ENCODE measurements at regions not wholly inside any gene's neighbourhood (a gene's known extent, or its start where the extent isn't known, plus 50 kb on each side); places are given as distances from the start of the nearest gene placed in this dataset.
"Not testable (repeated sequence)": the region's sequence is repeated elsewhere in the genome, so short reads cannot be mapped to it uniquely, and the experiment has no call there.

DNA sequence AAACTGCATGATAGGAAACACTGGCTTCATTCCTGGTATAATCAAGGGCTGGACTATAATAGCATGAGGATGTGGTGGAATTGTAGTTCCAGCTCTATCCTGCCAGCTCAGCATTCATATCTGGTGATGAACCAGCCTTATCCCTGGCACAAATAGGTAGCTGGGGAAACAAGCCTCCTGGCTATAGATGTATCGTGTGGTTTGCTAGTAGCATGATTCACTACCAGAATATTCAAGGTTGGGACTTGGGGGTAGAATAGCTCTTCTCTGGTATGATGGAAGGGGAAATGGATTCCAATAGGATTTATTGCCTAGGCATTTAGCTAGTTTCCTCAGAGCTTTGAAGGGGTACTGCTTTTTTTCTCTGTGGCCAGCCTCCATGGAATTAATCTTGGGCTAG is 532.8 kb downstream of the FBXO15 start:
- no peak for DNase-seq

DNA sequence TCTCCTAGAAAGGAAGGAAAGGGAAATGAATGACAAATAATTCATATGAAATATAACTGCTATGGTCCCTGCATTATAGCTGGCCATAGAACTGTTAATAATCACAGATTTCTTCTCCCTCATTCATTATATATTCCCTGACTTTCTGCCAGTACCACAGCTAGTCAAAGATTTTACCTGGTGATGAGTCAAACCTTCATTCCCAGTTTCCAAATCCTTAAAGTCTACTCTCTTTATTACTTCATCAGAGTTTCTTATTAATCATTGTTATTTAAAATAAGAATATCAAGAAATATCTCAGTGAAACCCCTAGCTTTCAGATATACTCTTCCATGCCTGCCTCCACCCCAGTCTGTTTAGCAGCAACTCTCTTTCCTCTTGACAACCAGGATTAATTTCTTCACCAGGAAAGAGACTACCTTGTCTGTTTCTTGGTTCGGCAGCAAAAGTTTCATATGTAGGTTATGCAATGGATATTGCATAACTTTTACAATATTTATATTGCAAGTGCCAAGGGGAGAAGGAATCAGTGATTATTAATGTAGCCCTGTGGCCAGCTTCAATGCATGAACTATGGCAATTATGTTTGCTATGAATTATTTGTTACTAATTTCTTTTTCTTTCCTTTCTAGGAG is 533.8 kb downstream of the FBXO15 start:
- no peak for DNase-seq

GRCh38 chr18:73597832-73598615 is 549.6 kb downstream of the FBXO15 start:
- no peak for DNase-seq

DNA sequence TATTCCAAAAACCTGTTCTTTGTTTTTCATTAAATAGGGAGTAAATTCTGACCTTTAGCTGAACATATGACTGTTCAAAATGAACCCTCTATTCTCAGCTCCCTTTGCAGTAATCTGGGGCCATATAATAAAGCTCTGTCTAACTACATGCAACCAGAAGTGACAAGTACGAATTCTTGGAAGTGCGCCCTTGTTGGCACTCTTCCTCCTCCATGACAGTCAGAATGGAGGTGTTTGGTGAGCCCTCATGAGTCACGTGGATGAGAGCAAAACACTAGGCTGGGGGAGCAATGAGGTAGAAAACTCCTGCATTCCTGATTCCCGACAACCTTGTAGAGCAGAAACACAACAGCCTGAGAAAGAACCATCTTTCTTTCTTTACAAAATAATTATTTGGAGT is 552.9 kb downstream of the FBXO15 start:
- no peak for DNase-seq

DNA sequence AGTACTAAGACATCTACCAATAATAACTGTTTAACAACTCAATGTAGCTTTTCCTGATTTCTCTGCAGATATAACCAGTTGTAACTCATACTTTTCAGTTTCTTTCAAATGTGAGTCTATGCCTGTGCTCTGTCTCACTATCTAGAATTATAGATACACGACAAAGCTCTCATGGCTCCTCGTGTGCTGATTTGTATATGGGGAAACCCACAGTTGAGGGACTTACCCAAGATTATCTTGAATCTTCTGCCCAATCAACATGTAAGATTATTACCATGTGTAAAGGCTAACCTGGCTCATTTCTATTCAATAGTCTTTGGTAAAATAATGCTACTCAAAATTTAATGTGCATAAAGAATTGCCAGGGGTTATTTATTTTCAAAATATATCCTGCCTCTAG is 554.4 kb downstream of the FBXO15 start:
- DNase-seq: no peak

- DNase-seq: no peak
Observed at GRCh38 chr18:73590950-73591349, 556.7 kb downstream of the FBXO15 start.

GRCh38 chr18:73579698-73580097 is 567.9 kb downstream of the FBXO15 start:
- DNase-seq: no peak

GRCh38 chr18:73577365-73577764 is 570.3 kb downstream of the FBXO15 start:
- no peak for DNase-seq

DNA sequence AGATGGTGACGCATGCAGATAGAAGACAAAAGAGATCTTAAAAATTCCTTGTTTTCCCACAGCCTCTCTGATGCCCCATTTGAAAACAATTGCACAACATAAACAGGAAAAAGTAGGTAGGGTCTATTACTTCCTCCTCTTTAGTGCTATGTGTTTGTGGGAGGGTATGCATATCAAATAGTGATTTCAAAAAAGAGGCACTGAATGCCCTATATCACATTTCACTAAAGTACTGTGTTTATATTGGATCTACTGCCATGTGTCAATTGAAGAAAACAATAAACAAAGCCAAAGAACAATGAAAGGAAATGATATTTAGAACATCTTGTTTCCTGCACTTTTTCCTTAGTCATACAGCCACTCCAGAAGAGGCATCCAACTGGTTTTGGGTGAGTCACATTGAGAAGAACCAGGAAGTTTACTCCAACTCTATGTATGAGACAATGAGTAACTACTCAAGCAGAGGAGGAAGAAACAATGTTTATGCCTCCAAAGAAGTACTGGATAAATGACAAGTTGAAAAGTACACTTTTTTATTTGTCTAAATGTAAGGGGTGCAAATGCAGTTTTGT is 583.6 kb downstream of the FBXO15 start:
- no peak for DNase-seq

DNA sequence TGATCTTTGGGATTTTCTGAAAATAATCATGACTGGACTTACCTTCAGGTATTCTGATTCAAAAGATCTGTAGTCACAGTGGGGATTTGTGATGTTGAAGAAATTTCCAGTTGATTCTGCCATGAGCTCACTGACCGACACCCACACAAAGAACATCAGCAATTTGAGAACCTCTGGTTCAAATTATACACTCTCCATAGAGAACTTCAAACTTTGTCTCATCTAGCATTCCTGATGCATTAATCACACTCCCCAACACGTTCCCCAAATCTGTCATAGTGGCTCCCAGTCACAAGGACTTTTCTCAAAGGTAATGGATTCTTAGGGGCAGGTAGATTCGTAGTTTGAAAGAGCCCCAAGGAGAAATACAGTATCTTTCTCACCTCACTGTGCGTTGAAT is 584.3 kb downstream of the FBXO15 start:
- DNase-seq: no peak

- no peak for DNase-seq
Observed at GRCh38 chr18:73556904-73557303, 590.7 kb downstream of the FBXO15 start.

- no peak for DNase-seq
Observed at GRCh38 chr18:73552171-73552570, 595.5 kb downstream of the FBXO15 start.

- DNase-seq: no peak
Observed at GRCh38 chr18:73551211-73551610, 596.4 kb downstream of the FBXO15 start.

DNA sequence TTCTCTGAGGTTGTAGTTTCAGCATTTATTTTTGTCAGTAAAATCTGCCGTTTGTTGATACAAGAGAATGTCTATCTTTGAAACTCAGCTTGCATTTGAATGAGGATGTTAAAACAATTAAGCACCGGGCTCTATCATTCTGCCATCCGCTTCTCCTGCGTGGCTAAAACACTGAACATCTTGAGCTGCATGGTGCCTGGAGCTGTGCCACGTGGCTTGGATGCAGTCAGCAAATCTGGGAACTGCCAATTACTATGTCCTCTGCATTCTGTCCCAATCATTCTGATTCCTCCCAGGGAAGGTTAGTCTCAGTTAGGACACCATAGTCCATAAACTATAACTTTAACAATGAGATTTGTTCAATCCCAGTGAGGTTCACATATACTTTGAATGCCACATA is 598.4 kb downstream of the FBXO15 start:
- no peak for DNase-seq

GRCh38 chr18:73545472-73545871 is 602.2 kb downstream of the FBXO15 start:
- DNase-seq: no peak

GRCh38 chr18:73544617-73545016 is 603.0 kb downstream of the FBXO15 start:
- DNase-seq: no peak

GRCh38 chr18:73544032-73544431 is 603.6 kb downstream of the FBXO15 start:
- DNase-seq: no peak

GRCh38 chr18:73535990-73536389 is 611.6 kb downstream of the FBXO15 start:
- no peak for DNase-seq

GRCh38 chr18:73535189-73535588 is 612.4 kb downstream of the FBXO15 start:
- no peak for DNase-seq

GRCh38 chr18:73531601-73532000 is 616.0 kb downstream of the FBXO15 start:
- no peak for DNase-seq

DNA sequence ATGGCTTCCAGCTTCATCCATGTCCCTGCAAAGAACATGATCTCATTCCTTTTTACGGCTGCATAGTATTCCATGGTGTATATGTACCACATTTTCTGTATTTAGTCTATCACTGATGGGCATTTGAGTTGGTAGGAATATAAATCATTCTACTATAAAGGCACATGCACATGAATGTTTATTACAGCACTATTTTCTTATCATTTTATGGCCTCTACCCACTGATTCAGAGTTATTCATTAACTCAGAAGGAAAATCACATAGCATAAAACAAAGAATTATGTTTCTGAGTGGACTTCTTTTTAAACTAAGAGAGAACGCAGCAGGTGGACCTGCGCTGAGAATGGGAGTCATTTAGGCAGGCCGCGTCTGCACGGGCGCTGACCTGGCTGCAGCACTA is 619.6 kb downstream of the FBXO15 start:
- no peak for DNase-seq

GRCh38 chr18:73520229-73520628 is 627.4 kb downstream of the FBXO15 start:
- DNase-seq: no peak

DNA sequence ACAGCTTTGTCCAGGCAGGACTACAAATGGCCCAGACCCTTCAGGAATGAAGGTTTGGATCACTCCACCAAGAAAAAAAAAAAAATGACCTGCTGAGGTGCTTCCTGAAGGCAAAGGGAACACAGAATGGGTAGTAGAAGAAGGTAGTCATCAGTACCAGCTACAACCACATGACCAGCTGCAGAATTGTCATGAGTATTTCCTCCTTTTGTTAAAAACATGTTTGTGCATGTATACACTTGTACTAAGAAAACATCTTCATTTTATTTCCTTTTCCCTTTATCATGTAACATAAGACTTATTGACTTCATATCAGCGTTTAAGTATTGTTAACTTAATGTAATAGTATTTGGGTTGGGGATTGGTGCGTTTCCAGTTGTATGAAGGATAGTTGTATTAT is 631.6 kb downstream of the FBXO15 start:
- not testable (repeated sequence) for DNase-seq

DNA sequence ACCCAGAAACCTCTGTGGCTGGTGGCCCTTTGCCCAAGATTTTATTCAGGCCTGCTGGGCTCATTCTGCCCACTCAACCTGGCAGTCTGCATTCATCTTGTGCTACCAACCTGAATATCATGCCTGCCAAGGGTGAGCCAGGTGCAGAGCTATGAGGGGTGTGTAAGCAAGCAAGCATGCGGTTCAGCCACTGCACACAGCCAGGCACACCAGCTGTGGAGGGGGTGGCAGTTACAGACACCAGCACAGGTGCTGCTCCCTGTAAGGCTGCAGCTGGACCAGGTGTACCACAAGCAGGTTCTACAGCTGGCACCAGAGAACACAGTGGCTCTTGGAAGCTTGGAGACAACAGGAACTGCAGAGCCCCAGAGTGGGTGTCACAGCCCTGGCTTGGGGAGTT is 633.2 kb downstream of the FBXO15 start:
- DNase-seq: no peak

Data from GF-D8 (cell line).